PC-9 (cell line): ENCODE measurements at regions not wholly inside any gene's neighbourhood (a gene's known extent, or its start where the extent isn't known, plus 50 kb on each side); places are given as distances from the start of the nearest gene placed in this dataset.

ENCODE experiments used
- BruUV-seq: library from RNA; stranded (reverse); fragments of 400-500 nt; replicated peaks from 2 replicates; lab custom pipeline; 2021; lab: Mats Ljungman, UMichigan
- CTCF ChIA-PET: fragments of 300-600 bp; sonication (Branson Sonifier 250); formaldehyde crosslinking; loops from one replicate; lab custom pipeline; 2022; ENCODE audit warnings: antibody characterized with exemption; lab: Charles Lee
- POLR2A ChIA-PET: fragments of 300-600 bp; sonication (Branson Sonifier 250); formaldehyde crosslinking; loops from one replicate; lab custom pipeline; 2022; ENCODE audit warnings: antibody characterized with exemption; ENCODE audit not compliant: unreplicated experiment; lab: Charles Lee
- DNase-seq, 2 experiments: peaks; one replicate each; pipeline versions ENCODE4 v3.0.0 to v3.0.0-alpha.2; 2015 to 2022; ENCODE audit warnings: mixed read lengths in 1 of 2
- H2AFZ ChIP-seq: fragments of 200-600 bp; sonication (generic); 2 replicates; pipeline ENCODE4 v1.8.1; 2017; ENCODE audit warnings: antibody characterized with exemption
- H3F3A ChIP-seq: fragments of 200-600 bp; sonication (generic); 2 replicates; pipeline ENCODE4 v1.8.1; 2017; ENCODE audit warnings: antibody characterized with exemption, mild to moderate bottlenecking, low read depth; ENCODE audit not compliant: insufficient read depth
- H3K27ac ChIP-seq: fragments of 200-600 bp; sonication (generic); 2 replicates; pipeline ENCODE4 v1.6.1; 2016; ENCODE audit warnings: mixed run types
- H3K27me3 ChIP-seq: fragments of 200-600 bp; sonication (generic); 2 replicates; pipeline ENCODE4 v1.6.1; 2016; ENCODE audit warnings: low read depth, mixed run types; ENCODE audit not compliant: insufficient read depth
- H3K36me3 ChIP-seq: fragments of 200-600 bp; sonication (generic); 2 replicates; pipeline ENCODE4 v1.6.1; 2016; ENCODE audit warnings: low read depth, mixed run types
- H3K4me1 ChIP-seq: fragments of 200-600 bp; sonication (generic); replicated peaks from 2 replicates; pipeline ENCODE4 v1.6.1; 2016; ENCODE audit warnings: mixed run types; ENCODE audit not compliant: insufficient read depth
- H3K4me2 ChIP-seq: fragments of 200-600 bp; sonication (generic); 2 replicates; pipeline ENCODE4 v1.6.1; 2017; ENCODE audit warnings: mixed run types
- H3K4me3 ChIP-seq: fragments of 200-600 bp; sonication (generic); 2 replicates; pipeline ENCODE4 v1.6.1; 2016; ENCODE audit warnings: mixed run types
- H3K79me2 ChIP-seq: fragments of 200-600 bp; sonication (generic); 2 replicates; pipeline ENCODE4 v1.6.1; 2017; ENCODE audit warnings: low read depth, mixed run types
- H3K9me2 ChIP-seq: fragments of 200-600 bp; sonication (generic); 2 replicates; pipeline ENCODE4 v1.8.1; 2017; ENCODE audit warnings: mild to moderate bottlenecking; ENCODE audit not compliant: insufficient read depth
- H3K9me3 ChIP-seq: fragments of 200-600 bp; sonication (generic); 2 replicates; pipeline ENCODE4 v1.8.1; 2016; ENCODE audit warnings: low read depth; ENCODE audit not compliant: insufficient read depth
- H4K20me1 ChIP-seq: fragments of 200-600 bp; sonication (generic); 2 replicates; pipeline ENCODE4 v1.8.1; 2017; ENCODE audit not compliant: insufficient read depth
- CTCF ChIP-seq: fragments of 200-600 bp; sonication (generic); conservative IDR thresholded peaks from 2 replicates; pipeline ENCODE4 v1.6.1; 2017; ENCODE audit warnings: mixed run types, antibody characterized with exemption, mild to moderate bottlenecking, moderate library complexity
- EZH2 ChIP-seq: fragments of 200-600 bp; sonication (generic); IDR thresholded peaks from 2 replicates; pipeline ENCODE4 v1.8.0; 2017; ENCODE audit warnings: antibody characterized with exemption, low read depth
- intact Hi-C: fragments of 100-400 bp; cut with micrococcal nuclease; formaldehyde crosslinking; loops from one replicate; pipeline ENCODE4 v1.10.0; 2022; ENCODE audit not compliant: unreplicated experiment

DNA sequence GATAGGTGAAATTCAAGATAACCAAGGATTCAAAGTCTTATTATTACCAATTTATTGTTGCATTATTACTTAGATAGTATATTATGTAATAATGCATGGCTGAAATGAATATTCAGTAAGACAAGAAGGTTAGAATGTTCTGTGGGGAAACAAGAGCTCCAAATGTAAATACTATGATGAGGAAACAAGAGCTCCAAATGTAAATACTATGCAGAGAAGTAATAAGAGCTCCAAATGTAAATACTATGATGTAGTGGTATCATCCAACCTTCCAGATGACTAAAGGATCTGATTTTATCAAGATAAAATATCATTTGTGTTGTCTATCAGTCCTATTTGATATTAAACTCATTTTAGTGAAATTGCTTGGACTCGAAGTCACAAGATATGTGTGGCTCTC, 82.2 kb upstream of the PCDH18 start:
- POLR2A ChIA-PET, result no interaction called here
- Histone ChIP-seq H3K9me3 (no peaks in the 10 kb centered on the region), H3K27me3 (no peaks in the 10 kb centered on the region), H3K79me2 (no peaks in the 10 kb centered on the region), H3K4me1 (no peaks in the 10 kb centered on the region), H3K4me2 (no peak overlapping the region), H3K27ac (no peak overlapping the region), H3K4me3 (no peak overlapping the region), H3F3A (no peaks in the 10 kb centered on the region), H3K9me2 (no peaks in the 10 kb centered on the region), H4K20me1 (no peaks in the 10 kb centered on the region), H3K36me3 (no peaks in the 10 kb centered on the region), H2AFZ (no peak overlapping the region)
- CTCF ChIA-PET, result no interaction called here
- TF ChIP-seq EZH2 (no peak), CTCF (no peak)
- intact Hi-C loops, result no loop called here
- no TSS peak for BruUV-seq
- DNase-seq, result no peak

GRCh38 chr4:137611998-137612700, 79.9 kb upstream of the PCDH18 start:
- Histone ChIP-seq H3K27ac (no peak overlapping the region), H2AFZ (no peak overlapping the region), H3K79me2 (no peaks in the 10 kb centered on the region), H3K4me2 (no peak overlapping the region), H3K36me3 (no peaks in the 10 kb centered on the region), H3K4me1 (no peaks in the 10 kb centered on the region), H3K4me3 (no peak overlapping the region), H3K27me3 (no peaks in the 10 kb centered on the region), H3K9me2 (no peaks in the 10 kb centered on the region), H4K20me1 (no peaks in the 10 kb centered on the region), H3K9me3 (no peaks in the 10 kb centered on the region), H3F3A (no peaks in the 10 kb centered on the region)
- ChIA-PET CTCF (no interaction called here), POLR2A (no interaction called here)
- TF ChIP-seq CTCF (no peak), EZH2 (no peak)
- intact Hi-C loops, result no loop called here
- no TSS peak for BruUV-seq
- no peak for DNase-seq

DNA sequence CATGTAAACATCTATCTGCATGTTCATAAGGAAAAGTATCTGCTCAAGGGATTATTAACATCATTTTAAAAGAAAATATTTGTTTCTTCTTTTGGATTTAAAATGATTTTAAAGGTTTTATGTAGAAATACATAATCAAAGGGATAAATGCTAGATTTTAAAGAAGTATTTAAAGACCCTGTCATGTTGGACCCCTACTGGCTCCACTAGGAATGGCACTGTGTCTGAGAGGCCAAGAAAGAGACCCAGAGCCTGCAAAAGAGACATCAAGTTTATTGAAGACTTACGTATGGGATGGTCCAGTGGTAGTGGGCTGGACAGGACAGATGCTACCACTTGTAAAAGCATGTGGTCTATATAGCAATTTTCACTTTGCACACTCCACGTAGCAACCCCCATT, 78.7 kb upstream of the PCDH18 start:
- Histone ChIP-seq H3K4me3 (no peak overlapping the region), H3K79me2 (no peaks in the 10 kb centered on the region), H4K20me1 (no peaks in the 10 kb centered on the region), H3K27ac (no peak overlapping the region), H3K9me3 (no peaks in the 10 kb centered on the region), H3K4me1 (no peaks in the 10 kb centered on the region), H3K9me2 (no peaks in the 10 kb centered on the region), H3K27me3 (no peaks in the 10 kb centered on the region), H3K36me3 (no peaks in the 10 kb centered on the region), H3K4me2 (no peak overlapping the region), H3F3A (no peaks in the 10 kb centered on the region), H2AFZ (no peak overlapping the region)
- ChIA-PET POLR2A (no interaction called here), CTCF (no interaction called here)
- intact Hi-C loops, result no loop called here
- DNase-seq, result no peak
- TF ChIP-seq EZH2 (no peak), CTCF (no peak; the same call in 1 of the 2 replicates)
- BruUV-seq, result no TSS peak
